HG03025 (cell line): ENCODE measurements at regions not wholly inside any gene's neighbourhood (a gene's known extent, or its start where the extent isn't known, plus 50 kb on each side); places are given as distances from the start of the nearest gene placed in this dataset.
A peak's percentile ranks its signal among the peaks of the same experiment; 100 is the strongest.

Experiments
- ATAC-seq: cut with Tn5 transposase; IDR thresholded peaks from one replicate; pipeline ENCODE4 v1.9.1; 2021; ENCODE audit warnings: mild to moderate bottlenecking, moderate library complexity; ENCODE audit not compliant: unreplicated experiment, low FRiP score

DNA sequence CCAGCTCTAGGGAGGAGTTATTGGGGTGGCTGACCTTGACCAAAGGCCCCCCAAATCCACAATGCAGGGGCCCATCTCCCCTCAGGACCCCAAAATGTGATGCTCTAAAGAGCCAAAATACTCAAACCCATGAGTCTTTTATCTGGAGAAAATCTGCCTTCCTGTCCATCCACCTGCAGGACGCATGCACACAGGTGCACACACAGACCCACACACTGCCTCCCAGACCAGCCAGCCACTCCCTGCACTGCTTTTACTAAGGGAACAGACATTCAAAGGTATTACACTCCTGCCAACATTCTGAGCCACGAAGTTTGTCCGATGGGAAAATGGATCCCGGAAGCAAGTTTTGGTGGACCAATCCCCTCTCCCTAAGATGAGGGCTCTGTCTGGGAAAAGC, 76.1 kb upstream of the CDH5 start:
- ATAC-seq, result no peak

DNA sequence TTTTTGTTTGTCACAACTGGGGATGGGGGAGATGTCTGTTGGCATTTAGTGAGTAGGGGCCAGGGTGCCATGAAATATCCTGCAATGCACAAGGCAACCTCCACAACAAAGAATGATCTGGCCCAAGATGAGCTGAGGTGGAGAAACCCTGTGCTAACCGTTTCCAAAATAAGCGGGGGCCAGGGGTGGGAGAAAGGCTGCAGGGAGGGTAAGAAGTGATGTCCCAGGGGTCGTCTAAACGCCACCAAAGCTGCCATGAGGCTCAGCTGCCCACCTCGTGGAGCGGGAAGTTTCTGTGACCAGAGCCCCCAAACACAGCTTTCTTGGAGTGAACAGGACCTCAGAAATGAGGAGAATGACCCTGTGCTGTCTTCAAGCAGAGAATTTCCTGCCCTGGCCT, 76.5 kb upstream of the CDH5 start:
- ATAC-seq, result no peak

DNA sequence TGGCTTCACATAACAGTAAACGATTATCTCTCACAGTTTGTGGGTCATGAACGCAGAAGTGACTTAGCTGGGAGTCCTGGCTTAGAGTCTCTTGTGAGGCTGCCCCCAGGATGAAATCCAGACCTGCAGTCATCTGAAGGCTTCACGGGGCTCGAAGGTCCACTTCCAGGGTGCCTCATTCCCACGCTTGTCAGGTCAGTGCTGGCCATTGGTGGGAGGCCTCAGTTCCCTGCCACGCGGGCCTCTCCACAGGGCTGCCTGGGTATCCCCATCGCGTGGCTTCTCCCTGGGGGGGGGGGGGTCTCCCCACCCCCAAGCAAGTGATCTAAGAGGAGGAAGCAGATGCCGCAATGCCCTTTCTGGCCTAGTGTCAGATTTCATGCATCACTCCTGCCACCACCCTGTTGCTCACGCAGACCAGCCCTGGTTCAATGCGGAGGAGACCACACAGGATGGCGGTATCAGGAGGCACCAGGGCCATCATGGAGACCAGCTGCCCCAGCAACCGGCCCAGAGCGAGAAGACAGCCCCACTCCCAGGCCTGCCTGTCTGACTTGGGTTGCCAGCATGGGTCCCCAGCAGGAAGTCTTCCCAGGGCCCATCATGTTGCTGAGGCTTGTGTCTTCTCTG, 77.3 kb upstream of the CDH5 start:
- no peak for ATAC-seq

DNA sequence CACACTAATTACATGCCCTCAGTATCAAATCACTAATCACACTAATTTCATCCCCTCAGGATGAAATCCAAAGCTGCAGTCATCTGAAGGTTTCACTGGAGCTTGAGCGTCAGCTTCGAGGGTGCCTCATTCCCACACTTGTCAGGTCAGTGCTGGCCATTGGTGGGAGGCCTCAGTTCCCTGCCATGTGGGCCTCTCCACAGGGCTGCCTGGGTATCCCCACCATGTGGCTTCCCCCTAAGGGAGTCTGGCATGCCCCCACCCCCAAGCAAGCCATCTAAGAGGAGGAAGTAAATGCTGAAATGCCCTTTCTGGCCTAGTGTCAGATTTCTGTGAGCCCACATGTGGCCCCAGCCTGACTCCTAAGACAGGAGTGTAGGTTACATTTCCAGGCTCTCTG, 78.6 kb upstream of the CDH5 start:
- no peak for ATAC-seq

DNA sequence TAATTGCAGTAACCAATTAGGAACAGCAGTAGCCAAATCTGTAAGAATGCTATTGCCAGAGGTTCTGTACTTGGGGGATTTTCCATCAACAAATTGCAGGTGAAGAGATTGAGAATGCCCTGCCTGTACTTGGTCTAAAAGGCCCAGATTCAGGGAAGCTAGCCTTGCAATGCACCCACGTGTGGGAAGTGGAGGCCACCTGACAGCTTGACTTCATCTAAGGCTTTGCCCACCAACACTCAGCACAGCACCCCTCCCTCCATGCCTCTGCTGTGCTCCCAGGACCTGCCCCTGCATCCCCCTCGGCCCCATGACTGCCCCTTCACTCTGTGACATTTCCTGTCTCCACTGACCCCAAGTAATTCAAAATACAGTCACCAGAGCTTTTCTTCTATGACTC, 79.1 kb upstream of the CDH5 start:
- no peak for ATAC-seq

DNA sequence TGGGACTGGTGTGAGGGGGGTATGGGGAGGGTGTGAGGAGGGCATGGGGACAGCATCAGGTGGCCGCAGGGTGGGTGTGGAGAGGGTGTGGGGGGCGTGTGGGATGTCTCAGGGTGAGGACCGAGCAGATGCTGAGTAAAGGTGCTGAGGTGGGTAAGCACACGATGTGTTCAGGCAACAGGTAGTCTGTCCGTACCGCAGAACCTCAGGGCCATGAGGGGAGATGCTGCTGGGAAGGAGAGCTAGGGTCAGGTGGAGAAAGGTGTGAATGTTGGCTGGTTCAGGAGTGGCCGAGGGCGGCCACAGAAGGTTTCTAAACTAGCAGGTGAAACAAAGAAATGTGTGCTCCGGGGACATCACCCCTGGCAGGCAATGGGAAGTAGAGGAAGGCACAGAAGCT, 80.0 kb upstream of the CDH5 start:
- ATAC-seq, result no peak

DNA sequence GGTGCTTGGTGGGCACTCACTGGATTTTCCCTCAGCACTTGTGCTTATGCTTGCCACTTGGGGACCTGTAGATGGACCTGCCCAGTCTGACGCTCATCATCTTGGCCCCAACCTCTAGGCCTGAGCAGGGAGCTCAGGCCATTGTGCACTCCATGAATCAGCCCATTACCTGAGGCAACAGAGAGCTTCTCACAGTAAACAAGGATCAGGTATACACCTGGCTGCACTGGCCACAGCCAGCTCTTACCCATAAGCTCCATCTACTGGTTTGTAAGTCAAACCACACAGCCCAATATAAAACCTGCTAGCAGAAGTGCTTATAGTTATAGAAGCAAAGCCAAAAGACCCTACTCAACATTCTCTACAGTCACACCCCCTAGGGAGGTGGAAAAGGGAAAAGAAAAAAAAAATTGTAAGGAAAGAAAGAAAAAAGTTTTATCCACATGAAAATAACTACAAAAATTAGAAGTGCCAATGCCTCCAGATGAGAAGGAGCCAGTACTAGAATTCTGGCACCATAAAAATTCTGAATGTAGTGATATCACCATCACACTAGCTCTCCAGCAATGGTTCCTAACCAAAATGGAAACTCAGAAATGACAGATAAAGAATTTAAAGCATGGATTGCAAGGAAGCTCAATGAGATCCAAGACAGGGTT, 87.8 kb upstream of the CDH5 start:
- ATAC-seq, result no peak

DNA sequence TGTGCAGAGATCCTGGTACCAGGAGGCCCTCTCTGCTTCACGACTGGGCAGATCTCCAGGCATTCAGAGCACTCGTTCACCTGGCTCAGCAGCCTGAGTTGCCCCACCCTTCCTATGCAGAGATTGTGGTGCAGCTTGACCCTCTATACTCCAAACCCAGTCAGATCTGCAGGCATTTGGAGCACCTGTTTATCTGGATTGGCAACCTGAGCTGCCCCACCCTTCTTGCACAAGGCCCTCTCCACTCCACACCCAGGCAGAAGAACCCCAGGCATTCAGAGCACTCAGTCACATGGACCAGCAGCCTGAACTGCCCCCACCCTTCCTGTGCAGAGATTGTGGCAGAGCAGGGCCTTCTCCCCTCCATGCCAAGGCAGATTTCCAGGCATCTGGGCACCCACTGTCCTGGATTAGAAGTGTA, 88.4 kb upstream of the CDH5 start:
- ATAC-seq, result no peak

DNA sequence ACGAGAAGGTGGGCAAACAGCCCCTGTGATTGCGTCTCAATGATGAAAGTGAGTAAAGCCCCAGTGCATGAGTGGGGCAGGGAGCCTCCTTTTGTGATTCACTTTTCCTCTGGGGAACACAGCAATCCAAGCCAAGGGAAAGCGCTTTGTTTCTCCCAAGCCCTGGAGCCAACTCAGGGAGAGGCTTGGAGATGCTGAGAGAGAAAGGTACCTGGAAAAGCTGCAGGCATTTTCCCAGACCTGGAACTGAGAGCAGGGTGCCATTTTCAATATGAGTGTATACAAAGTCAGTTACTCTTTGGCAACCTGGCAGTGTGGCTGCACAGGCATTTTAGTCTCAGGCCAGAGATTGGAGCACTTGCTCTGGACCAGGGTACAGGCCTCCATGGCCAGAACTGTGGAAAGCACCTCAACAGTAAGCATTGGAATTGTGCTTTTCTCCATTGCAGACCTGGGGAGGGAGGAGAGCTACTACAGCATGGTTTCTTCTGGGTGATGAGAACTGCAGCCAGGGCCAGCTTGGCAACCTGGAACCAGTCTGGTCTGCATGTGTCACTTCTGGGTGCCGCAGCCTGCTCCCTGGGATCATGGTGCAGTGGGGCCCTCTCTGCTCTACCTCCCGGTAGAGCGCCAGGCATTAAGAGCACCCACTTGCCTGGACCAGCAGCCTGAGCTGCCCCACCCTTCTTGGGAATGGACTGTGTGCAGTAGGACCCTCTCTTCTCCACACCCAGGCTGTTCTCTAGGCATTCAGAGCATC, 89.0 kb upstream of the CDH5 start:
- ATAC-seq, result no peak

DNA sequence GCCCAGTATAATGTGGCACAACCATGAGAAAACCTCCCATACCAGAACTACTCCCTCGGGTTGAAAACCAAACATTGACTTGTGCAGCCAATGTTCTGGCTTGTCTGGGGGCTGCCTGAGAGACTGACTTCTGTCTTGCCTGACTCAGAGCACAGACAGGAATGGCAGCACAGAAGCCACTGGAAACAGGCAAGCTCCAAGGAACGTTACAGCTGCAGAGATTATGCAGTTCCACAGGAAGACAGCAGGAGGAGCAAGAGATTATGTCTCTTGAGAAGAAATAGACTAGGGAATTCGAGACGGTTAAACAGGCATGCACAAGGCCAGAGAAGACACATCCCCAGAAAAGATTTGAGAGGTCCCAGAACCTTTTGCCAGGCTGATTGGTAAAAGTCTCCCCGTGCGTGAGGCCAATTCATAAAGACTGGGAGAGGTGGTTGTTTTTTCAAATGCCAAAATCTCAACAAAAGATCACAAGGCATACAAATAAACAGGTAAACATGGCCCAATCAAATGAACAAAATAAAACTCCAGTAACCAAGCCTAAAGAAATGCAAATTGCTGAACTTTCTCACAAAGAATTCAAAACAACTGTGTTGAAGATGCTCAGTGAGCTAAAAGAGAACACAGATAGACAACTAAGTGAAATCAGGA, 90.6 kb upstream of the CDH5 start:
- ATAC-seq, result no peak

DNA sequence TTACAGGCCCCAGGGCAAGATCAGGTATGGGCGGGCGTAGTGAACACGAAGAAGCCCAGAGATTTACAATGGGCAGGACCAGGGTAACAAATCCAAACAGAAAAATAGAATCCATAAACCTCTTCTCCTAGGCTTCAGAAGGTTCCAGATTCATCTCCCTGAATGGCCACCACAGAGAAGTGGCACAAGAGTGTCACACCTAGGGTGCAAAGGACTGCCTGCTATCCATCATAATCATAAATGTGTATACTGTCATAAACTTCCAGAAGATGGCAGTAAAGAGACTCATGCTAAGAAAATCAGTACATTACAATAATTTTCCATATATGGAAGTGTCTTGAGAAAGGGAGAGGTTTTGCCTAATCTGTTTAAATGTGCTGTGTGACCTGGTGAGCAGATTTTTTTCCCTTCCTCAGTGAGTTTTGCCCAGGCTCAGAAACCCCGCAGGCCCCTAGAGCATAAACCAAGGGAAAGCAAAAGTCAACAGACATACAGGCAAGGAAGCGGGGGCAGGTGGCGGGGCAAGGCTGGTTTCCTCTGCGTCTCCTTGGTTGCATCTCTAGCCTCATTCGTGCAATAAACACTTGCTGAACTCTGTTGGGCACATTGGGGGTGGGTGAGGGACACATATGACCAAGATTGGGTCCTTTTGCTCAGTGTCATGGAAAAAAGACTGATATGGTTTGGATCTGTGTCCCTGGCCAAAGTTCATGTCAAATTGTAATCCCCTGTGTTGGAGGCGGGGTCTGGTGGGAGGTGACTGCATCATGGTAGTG, 92.0 kb upstream of the CDH5 start:
- no peak for ATAC-seq

DNA sequence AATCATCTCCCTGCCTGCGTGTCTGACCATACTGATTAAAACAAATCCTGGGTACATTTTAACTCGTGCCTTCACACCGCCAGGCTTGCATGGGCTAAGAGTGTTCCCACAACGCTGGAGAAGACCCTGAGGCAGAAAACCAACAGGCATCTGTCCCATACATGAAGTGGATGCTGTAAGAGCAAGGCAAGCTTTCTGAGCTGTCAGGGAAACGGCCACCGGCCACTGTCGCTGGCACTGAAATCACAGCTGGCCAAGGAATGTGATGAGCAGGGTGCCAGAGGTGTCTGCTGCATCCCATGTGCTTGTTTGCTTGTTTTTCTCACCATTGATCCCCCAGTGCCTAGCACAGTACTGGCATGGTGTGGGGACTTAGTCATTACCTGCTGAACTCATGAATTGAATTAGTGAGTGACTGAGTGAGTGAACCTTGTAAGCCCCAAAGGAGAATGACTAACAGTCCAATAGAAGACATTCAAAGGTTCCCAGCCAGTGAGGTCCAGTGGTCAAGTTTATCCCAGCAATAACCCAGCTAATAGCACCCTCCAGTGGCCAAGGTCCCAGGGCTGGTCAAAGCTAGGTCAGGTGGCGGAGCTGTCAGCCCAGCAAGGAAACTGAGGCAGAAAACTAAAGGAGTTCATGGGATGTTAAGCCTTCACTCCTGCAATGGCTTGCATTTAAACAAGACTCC, 92.7 kb upstream of the CDH5 start:
- ATAC-seq, result no peak

DNA sequence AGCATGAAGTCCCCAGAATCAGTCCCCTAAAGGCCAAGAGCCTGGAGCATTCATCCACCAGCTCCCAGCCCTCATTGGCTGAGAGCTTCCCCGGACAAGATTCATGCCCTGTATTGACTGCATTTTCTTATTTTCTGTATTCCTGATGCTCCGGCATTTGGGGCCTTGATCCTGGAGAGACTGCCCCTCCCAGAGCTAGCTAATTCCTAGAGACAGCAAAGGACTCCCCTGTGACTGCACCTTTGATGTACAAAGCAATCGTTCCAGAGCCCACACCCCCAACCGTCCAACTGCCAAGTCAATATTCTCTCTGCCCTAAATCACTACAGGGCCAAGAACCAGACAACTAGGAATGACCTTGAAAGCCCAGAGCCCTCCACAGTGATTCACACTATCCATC, 93.4 kb upstream of the CDH5 start:
- ATAC-seq, result no peak

DNA sequence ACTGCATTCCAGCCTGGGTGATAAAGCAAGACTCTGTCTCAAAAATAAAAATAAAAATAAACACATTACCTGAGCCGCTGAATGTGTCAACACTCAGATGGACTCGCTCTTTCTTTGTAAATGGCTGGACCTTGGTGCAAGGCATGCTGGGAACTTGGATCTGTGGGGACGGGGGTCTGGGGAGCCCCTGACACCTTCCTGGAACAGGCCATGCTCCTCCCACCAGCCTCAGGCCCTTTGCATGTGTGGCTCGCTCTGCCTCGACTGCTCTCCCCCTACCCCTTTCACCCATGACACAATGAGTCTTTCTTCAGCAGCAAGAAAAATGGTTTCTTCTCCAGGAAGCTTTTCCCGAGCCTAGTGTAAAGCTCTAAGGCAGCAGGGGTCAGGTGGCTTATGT, 94.0 kb upstream of the CDH5 start:
- ATAC-seq, result no peak

DNA sequence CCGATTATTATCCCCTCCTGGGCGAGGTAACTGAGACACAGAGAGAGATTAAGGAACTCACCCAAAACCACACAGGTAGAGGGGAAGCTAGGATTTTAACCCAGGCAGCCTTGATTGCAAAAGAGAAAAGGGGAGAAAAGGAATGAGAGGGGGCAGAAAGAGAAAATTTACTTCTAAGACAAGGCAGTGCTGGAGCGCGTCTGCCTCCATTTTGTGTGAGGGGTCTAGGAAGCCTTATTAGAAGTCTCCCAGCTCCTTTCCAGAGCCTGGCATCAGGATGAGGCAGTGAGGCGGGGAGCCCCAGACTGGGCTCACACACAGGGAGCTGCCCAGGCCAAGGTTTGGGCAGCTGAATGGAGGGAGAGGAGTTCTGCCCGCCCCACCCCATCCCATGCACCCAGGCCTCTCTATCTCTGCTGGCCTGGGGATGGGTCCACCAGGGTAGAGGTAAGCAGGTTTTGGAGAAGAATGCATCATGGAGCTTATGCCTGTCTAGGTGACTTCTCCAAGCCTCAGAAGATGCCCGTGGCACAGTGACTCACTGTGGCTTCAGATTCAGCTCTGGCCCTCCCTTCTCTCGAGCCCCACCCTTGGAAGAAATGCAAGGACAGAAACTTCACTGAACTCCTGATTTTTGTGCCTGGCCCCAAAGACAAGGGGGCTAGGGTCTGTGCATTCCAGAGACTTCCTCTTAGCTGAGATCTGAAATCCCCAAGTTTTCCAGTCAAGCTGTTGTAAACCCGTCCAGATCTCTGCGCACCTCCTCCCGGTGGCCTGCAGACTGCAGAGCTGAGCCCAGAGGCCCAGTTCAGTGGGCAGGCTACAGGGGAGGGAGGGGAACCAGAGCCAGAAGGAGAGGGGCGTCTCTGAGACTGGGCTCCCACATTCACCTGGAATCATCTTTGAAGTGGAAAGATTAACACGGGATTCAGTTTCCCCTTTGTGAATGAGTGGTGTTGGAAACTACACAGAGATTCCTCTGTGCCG, 95.1 kb upstream of the CDH5 start:
- no peak for ATAC-seq

DNA sequence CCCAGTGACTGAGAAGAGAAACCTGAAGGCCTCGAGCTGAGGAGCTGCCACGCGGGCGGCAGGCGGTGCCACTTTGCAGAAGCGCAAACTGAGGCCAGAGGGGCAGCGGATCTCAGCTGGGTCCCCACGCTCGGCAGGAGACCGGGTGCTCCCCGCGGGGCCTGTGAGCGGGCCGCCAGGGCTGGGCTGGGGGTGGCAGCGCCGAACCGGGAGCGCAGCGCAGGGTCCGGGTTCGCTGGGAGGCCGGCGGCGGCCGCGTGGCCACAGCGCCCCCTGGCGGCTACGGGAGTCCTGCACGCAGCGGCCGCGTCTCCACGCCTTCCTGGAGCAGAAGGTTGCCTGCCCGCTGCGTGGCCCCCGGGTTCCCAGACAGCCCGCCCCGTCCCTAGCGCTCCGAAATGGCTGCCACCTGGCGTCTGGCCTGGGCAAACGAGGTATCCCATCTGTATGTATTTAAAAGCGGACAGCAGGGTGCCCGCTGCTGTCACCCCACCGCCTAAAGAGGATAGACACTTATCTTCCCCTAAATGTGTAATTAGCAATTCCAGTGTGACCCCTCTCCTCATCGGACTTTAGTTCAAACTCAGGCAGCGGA, 96.1 kb upstream of the CDH5 start:
- peak; percentile 59 for ATAC-seq

DNA sequence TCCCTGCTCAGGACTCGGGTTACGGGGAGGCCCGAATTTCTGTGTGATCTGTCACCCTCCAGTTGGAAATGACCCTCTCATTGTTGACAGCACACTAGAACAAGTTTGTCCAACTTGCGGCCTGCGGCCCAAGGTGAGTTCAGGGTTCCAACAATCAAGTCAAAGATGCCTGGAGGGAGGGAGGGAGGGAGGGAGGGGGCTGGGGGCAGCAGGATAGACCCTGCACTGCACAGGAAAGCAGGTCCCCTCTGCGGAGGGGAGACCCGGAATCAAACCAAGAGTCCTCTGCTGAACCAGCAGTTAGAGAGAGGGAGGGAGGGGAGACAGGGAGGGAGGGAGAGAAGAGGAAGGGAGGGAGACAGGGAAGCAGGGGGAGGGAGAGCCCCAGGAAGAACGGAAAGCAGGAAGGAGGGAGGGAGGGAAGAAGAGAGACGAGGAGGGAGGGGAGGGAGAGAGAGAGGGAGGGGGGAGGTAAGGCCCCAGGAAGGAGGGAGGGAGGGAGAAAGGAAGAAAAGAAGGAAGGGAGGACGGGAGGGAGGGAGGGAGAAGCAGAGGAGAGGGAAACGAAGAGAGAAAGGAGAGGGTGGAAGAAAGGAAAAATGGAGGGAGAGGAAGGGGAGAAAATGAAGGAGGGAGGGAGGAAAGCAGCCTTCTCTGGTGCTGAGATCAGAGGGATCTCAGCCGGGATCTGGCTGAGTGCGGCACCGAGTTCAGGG, 96.7 kb upstream of the CDH5 start:
- no peak for ATAC-seq
